UCSD-AML1 (cell line): ENCODE measurements at regions not wholly inside any gene's neighbourhood (a gene's known extent, or its start where the extent isn't known, plus 50 kb on each side); places are given as distances from the start of the nearest gene placed in this dataset.
"Not testable (repeated sequence)": the region's sequence is repeated elsewhere in the genome, so short reads cannot be mapped to it uniquely, and the experiment has no call there.

Experiments
- DNase-seq: peaks from one replicate; lab custom pipeline; 2025; ENCODE audit not compliant: unreplicated experiment; lab: John Stamatoyannopoulos, UW

GRCh38 chr22:22697377-22698117 is 53.1 kb downstream of the GGTLC2 start:
- DNase-seq: no peak

- DNase-seq: no peak
Measured at GRCh38 chr22:22698263-22698750, 53.9 kb downstream of the GGTLC2 start.

GRCh38 chr22:22700631-22701030 is 56.2 kb downstream of the GGTLC2 start:
- DNase-seq: no peak

GRCh38 chr22:22701557-22701956 is 57.1 kb downstream of the GGTLC2 start:
- DNase-seq: not testable (repeated sequence)

- DNase-seq: no peak
Measured at GRCh38 chr22:22702237-22703202, 58.1 kb downstream of the GGTLC2 start.

GRCh38 chr22:22703203-22703570 is 58.8 kb downstream of the GGTLC2 start:
- no peak for DNase-seq

GRCh38 chr22:22703715-22704114 is 59.3 kb downstream of the GGTLC2 start:
- no peak for DNase-seq

- DNase-seq: no peak
Measured at GRCh38 chr22:22704156-22704946, 59.9 kb downstream of the GGTLC2 start.

GRCh38 chr22:22705328-22706100 is 61.1 kb downstream of the GGTLC2 start:
- no peak for DNase-seq

GRCh38 chr22:22706253-22706915 is 62.0 kb downstream of the GGTLC2 start:
- DNase-seq: no peak

- no peak for DNase-seq
Measured at GRCh38 chr22:22709719-22710445, 65.5 kb downstream of the GGTLC2 start.

- DNase-seq: peak; percentile 46
Measured at GRCh38 chr22:22710719-22711531, 66.5 kb downstream of the GGTLC2 start.

- no peak for DNase-seq
Measured at GRCh38 chr22:22711532-22711913, 67.1 kb downstream of the GGTLC2 start.

- no peak for DNase-seq
Measured at GRCh38 chr22:22712092-22712658, 67.8 kb downstream of the GGTLC2 start.

- DNase-seq: no peak
Measured at GRCh38 chr22:22712666-22713365, 68.4 kb downstream of the GGTLC2 start.

- no peak for DNase-seq
Measured at GRCh38 chr22:22713416-22713815, 69.0 kb downstream of the GGTLC2 start.

- DNase-seq: no peak
Measured at GRCh38 chr22:22714600-22715335, 70.4 kb downstream of the GGTLC2 start.
